Stimulated activated CD4-positive, alpha-beta T cell treated with anti-CD3 and anti-CD28 coated beads, Interleukin-1b, Interleukin-23, amount 100 ng/mL, for 48 hours (primary cell): ENCODE measurements at regions not wholly inside any gene's neighbourhood (a gene's known extent, or its start where the extent isn't known, plus 50 kb on each side); places are given as distances from the start of the nearest gene placed in this dataset.
A peak's percentile ranks its signal among the peaks of the same experiment; 100 is the strongest.

Experiments
- DNase-seq: peaks from one replicate; pipeline ENCODE4 v3.0.0-alpha.2; 2020

- peak; percentile 20 for DNase-seq
Observed at GRCh38 chrX:9318213-9318612, 146.6 kb upstream of the TBL1X start.

GRCh38 chrX:9318766-9319165 is 146.1 kb upstream of the TBL1X start:
- no peak for DNase-seq

- DNase-seq, result no peak
Observed at GRCh38 chrX:9320940-9321339, 143.9 kb upstream of the TBL1X start.

GRCh38 chrX:9324676-9325075 is 140.2 kb upstream of the TBL1X start:
- DNase-seq, result no peak

GRCh38 chrX:9326369-9326768 is 138.5 kb upstream of the TBL1X start:
- no peak for DNase-seq

GRCh38 chrX:9327086-9327746 is 137.6 kb upstream of the TBL1X start:
- DNase-seq, result no peak

GRCh38 chrX:9327747-9328145 is 137.1 kb upstream of the TBL1X start:
- DNase-seq, result no peak

- no peak for DNase-seq
Observed at GRCh38 chrX:9329056-9329455, 135.8 kb upstream of the TBL1X start.

GRCh38 chrX:9330249-9330982 is 134.4 kb upstream of the TBL1X start:
- no peak for DNase-seq

GRCh38 chrX:9333873-9334560 is 130.8 kb upstream of the TBL1X start:
- DNase-seq, result no peak

- DNase-seq, result no peak
Observed at GRCh38 chrX:9335251-9335650, 129.6 kb upstream of the TBL1X start.

- DNase-seq, result no peak
Observed at GRCh38 chrX:9336456-9336855, 128.4 kb upstream of the TBL1X start.

GRCh38 chrX:9337046-9337445 is 127.8 kb upstream of the TBL1X start:
- no peak for DNase-seq

GRCh38 chrX:9338986-9339385 is 125.9 kb upstream of the TBL1X start:
- DNase-seq, result no peak

- DNase-seq, result no peak
Observed at GRCh38 chrX:9339603-9340491, 125.0 kb upstream of the TBL1X start.

- peak; percentile 10 for DNase-seq
Observed at GRCh38 chrX:9340598-9341290, 124.1 kb upstream of the TBL1X start.

GRCh38 chrX:9341291-9342201 is 123.3 kb upstream of the TBL1X start:
- DNase-seq, result peak; percentile 58

GRCh38 chrX:9342561-9343051 is 122.3 kb upstream of the TBL1X start:
- DNase-seq, result peak; percentile 51

GRCh38 chrX:9343971-9344370 is 120.9 kb upstream of the TBL1X start:
- no peak for DNase-seq

- DNase-seq, result no peak
Observed at GRCh38 chrX:9345957-9346356, 118.9 kb upstream of the TBL1X start.
